Ascending aorta (tissue), 2 donors: ENCODE measurements at regions not wholly inside any gene's neighbourhood (a gene's known extent, or its start where the extent isn't known, plus 50 kb on each side); places are given as distances from the start of the nearest gene placed in this dataset.

ENCODE experiments used
- DNase-seq, 2 donors: peaks; one replicate each; pipeline ENCODE4 v3.0.0-alpha.2; 2019; ENCODE audit warnings: low spot score in 2 of 2
- H3K27ac ChIP-seq, 2 donors: fragments of 200-600 bp; sonication (generic); one replicate each; pipeline ENCODE4 v1.5.1; 2016 to 2017; ENCODE audit warnings: mild to moderate bottlenecking in 1 of 2
- H3K27me3 ChIP-seq: fragments of 200-600 bp; sonication (generic); one replicate; pipeline ENCODE4 v1.5.1; 2017
- H3K36me3 ChIP-seq, 2 donors: fragments of 200-600 bp; sonication (generic); one replicate each; pipeline ENCODE4 v1.5.1; 2016
- H3K4me1 ChIP-seq, 2 donors: fragments of 200-600 bp; sonication (generic); one replicate each; pipeline ENCODE4 v1.5.1; 2016 to 2017; ENCODE audit warnings: mild to moderate bottlenecking in 1 of 2
- H3K4me3 ChIP-seq, 2 donors: fragments of 200-600 bp; sonication (generic); one replicate each; pipeline ENCODE4 v1.5.1; 2016 to 2017; ENCODE audit warnings: mild to moderate bottlenecking in 1 of 2
- H3K9me3 ChIP-seq, 2 donors: fragments of 200-600 bp; sonication (generic); one replicate each; pipeline ENCODE4 v1.5.1; 2016
- intact Hi-C: fragments of 100-400 bp; cut with DNase I; formaldehyde crosslinking; loops from one replicate; pipeline ENCODE4 v1.15.1; 2023
- TF ChIP-seq, protein P1 (sequence below), 3 experiments: fragments of 200-600 bp in 2 of 3; fragments of 450-650 bp in 1 of 3; sonication (generic) in 2 of 3; IDR thresholded peaks; one replicate each; pipeline ENCODE4 v1.5.1; 2016 to 2019; ENCODE audit warnings: antibody characterized with exemption in 3 of 3, mild to moderate bottlenecking in 1 of 3, moderate library complexity in 1 of 3

- H3K27ac ChIP-seq = no peak overlapping the region
- no peak overlapping the region for H3K4me3 ChIP-seq
- no peaks in the 10 kb centered on the region for H3K4me1 ChIP-seq
- no peaks in the 10 kb centered on the region for H3K9me3 ChIP-seq
- H3K36me3 ChIP-seq = no peaks in the 10 kb centered on the region
- intact Hi-C loops = no loop called here
- no peaks in the 10 kb centered on the region for H3K27me3 ChIP-seq
- DNase-seq = no peak
- TF ChIP-seq, protein P1, sequence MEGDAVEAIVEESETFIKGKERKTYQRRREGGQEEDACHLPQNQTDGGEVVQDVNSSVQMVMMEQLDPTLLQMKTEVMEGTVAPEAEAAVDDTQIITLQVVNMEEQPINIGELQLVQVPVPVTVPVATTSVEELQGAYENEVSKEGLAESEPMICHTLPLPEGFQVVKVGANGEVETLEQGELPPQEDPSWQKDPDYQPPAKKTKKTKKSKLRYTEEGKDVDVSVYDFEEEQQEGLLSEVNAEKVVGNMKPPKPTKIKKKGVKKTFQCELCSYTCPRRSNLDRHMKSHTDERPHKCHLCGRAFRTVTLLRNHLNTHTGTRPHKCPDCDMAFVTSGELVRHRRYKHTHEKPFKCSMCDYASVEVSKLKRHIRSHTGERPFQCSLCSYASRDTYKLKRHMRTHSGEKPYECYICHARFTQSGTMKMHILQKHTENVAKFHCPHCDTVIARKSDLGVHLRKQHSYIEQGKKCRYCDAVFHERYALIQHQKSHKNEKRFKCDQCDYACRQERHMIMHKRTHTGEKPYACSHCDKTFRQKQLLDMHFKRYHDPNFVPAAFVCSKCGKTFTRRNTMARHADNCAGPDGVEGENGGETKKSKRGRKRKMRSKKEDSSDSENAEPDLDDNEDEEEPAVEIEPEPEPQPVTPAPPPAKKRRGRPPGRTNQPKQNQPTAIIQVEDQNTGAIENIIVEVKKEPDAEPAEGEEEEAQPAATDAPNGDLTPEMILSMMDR (IDR thresholded peaks at IDR 0.05) = no peak
These were observed 481.4 kb upstream of the CDH18 start for GRCh38 chr5:20469390-20469789.

DNA sequence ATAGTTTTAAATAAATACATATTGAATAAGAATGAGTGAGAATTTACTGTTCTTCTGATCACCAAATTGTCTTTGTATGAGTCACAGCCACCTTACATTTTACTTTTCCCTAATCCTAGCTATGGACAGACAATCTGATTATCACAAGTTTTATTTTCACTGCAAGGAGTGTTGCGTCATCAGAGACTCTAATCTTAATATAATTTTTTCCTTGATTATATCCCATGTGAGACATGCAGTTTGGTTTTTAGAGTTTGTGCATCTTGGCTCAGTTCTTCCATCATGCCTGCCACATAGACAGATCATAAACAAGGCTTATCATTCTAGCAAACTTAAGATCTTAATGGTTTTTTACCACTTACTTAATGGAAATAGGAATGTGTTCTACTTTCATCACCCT lies 478.5 kb upstream of the CDH18 start:
- Histone ChIP-seq H3K36me3 (no peaks in the 10 kb centered on the region), H3K27ac (no peak overlapping the region), H3K9me3 (no peaks in the 10 kb centered on the region), H3K4me1 (no peaks in the 10 kb centered on the region), H3K4me3 (no peak overlapping the region), H3K27me3 (no peaks in the 10 kb centered on the region)
- intact Hi-C loops = no loop called here
- DNase-seq = no peak
- TF ChIP-seq, protein P1 (IDR thresholded peaks at IDR 0.05) = no peak

DNA sequence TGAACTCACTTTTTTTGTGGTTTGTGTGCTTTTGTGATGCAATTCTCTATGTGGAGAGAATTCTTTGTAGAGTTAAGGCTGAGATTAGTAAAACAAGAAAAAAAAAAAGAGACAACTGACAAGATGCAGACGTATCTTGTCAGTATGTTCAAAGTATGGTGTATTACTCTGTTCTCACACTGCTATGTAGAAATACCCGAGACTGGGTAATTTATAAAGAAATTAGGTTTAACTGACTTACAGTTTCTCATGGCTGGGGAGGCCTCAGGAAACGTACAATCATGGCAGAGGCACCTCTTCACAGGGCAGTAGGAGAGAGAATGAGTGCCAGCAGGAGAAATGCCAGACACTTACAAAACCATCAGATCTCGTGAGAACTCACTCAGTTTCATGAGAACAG lies 475.2 kb upstream of the CDH18 start:
- Histone ChIP-seq H3K9me3 (no peaks in the 10 kb centered on the region), H3K4me1 (no peaks in the 10 kb centered on the region), H3K4me3 (no peak overlapping the region), H3K27ac (no peak overlapping the region), H3K27me3 (no peaks in the 10 kb centered on the region), H3K36me3 (no peaks in the 10 kb centered on the region)
- DNase-seq = no peak
- intact Hi-C loops = no loop called here
- TF ChIP-seq, protein P1 (IDR thresholded peaks at IDR 0.05) = no peak

DNA sequence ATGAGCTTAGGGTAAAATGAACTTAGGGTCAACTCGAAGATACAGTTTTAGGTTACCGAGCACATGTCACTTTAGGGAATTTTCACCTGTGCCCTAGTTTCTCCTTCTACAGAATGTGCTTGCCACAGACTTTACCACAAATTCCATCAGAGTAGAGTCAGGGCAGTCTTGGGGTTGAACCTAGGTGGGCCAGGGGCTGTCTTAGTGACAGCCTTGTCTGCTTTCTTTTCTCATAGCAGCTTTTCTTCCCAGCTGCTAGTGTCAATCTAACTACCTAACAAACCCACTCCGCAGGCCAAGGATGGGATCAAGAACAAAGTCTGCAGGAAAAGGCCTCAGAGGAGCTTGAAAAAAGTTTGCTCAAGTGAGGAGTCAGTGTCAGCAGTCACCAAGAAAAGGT lies 458.1 kb upstream of the CDH18 start:
- no peak overlapping the region for H3K27ac ChIP-seq

GRCh38 chr5:20445326-20445860 lies 457.4 kb upstream of the CDH18 start:
- no peaks in the 10 kb centered on the region for H3K36me3 ChIP-seq
- intact Hi-C loops = no loop called here
- H3K27me3 ChIP-seq = no peaks in the 10 kb centered on the region
- TF ChIP-seq, protein P1 (IDR thresholded peaks at IDR 0.05) = no peak
- H3K27ac ChIP-seq = no peak overlapping the region
- H3K4me3 ChIP-seq = no peak overlapping the region
- no peaks in the 10 kb centered on the region for H3K4me1 ChIP-seq
- DNase-seq = no peak
- no peaks in the 10 kb centered on the region for H3K9me3 ChIP-seq

More for the DNA sequence above, 458.1 kb upstream of the CDH18 start:
- H3K9me3 ChIP-seq = no peaks in the 10 kb centered on the region
- H3K36me3 ChIP-seq = no peaks in the 10 kb centered on the region
- H3K4me3 ChIP-seq = no peak overlapping the region
- TF ChIP-seq, protein P1 (IDR thresholded peaks at IDR 0.05) = no peak
- no peaks in the 10 kb centered on the region for H3K27me3 ChIP-seq
- DNase-seq = no peak
- intact Hi-C loops = no loop called here
- H3K4me1 ChIP-seq = no peaks in the 10 kb centered on the region

DNA sequence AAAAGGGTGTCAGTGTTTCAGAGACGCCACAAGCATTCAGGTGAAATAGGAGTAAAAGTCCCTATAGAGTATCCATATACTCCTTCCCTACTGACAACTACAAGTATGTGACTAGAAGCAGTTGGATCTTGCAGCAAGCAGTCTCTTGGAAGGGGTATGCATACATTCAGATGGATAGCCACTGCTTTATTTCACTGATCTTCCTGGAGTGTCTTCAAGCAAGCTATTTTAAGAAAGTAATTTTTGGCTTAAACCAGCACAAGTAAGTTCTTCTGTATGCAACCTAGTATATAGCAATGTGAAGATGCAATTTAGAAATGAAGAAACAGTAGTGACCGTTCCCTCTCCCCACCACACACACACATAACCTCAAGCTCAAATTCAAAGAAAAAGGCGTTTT lies 446.8 kb upstream of the CDH18 start:
- H3K36me3 ChIP-seq = no peaks in the 10 kb centered on the region
- H3K4me1 ChIP-seq = no peaks in the 10 kb centered on the region
- H3K27ac ChIP-seq = no peak overlapping the region
- no peak for DNase-seq
- TF ChIP-seq, protein P1 (IDR thresholded peaks at IDR 0.05) = no peak
- H3K27me3 ChIP-seq = no peaks in the 10 kb centered on the region
- no peaks in the 10 kb centered on the region for H3K9me3 ChIP-seq
- H3K4me3 ChIP-seq = no peak overlapping the region
- intact Hi-C loops = no loop called here
